PC-9 (cell line): ENCODE measurements at regions not wholly inside any gene's neighbourhood (a gene's known extent, or its start where the extent isn't known, plus 50 kb on each side); places are given as distances from the start of the nearest gene placed in this dataset.
"Not testable (repeated sequence)": the region's sequence is repeated elsewhere in the genome, so short reads cannot be mapped to it uniquely, and the experiment has no call there.

Experiments used
- BruUV-seq: library from RNA; stranded (reverse); fragments of 400-500 nt; replicated peaks from 2 replicates; lab custom pipeline; 2021; lab: Mats Ljungman, UMichigan
- CTCF ChIA-PET: fragments of 300-600 bp; sonication (Branson Sonifier 250); formaldehyde crosslinking; loops from one replicate; lab custom pipeline; 2022; ENCODE audit warnings: antibody characterized with exemption; lab: Charles Lee
- POLR2A ChIA-PET: fragments of 300-600 bp; sonication (Branson Sonifier 250); formaldehyde crosslinking; loops from one replicate; lab custom pipeline; 2022; ENCODE audit warnings: antibody characterized with exemption; ENCODE audit not compliant: unreplicated experiment; lab: Charles Lee
- DNase-seq, 2 experiments: peaks; one replicate each; pipeline versions ENCODE4 v3.0.0 to v3.0.0-alpha.2; 2015 to 2022; ENCODE audit warnings: mixed read lengths in 1 of 2
- H2AFZ ChIP-seq: fragments of 200-600 bp; sonication (generic); 2 replicates; pipeline ENCODE4 v1.8.1; 2017; ENCODE audit warnings: antibody characterized with exemption
- H3F3A ChIP-seq: fragments of 200-600 bp; sonication (generic); 2 replicates; pipeline ENCODE4 v1.8.1; 2017; ENCODE audit warnings: antibody characterized with exemption, mild to moderate bottlenecking, low read depth; ENCODE audit not compliant: insufficient read depth
- H3K27ac ChIP-seq: fragments of 200-600 bp; sonication (generic); 2 replicates; pipeline ENCODE4 v1.6.1; 2016; ENCODE audit warnings: mixed run types
- H3K27me3 ChIP-seq: fragments of 200-600 bp; sonication (generic); 2 replicates; pipeline ENCODE4 v1.6.1; 2016; ENCODE audit warnings: low read depth, mixed run types; ENCODE audit not compliant: insufficient read depth
- H3K36me3 ChIP-seq: fragments of 200-600 bp; sonication (generic); 2 replicates; pipeline ENCODE4 v1.6.1; 2016; ENCODE audit warnings: low read depth, mixed run types
- H3K4me1 ChIP-seq: fragments of 200-600 bp; sonication (generic); replicated peaks from 2 replicates; pipeline ENCODE4 v1.6.1; 2016; ENCODE audit warnings: mixed run types; ENCODE audit not compliant: insufficient read depth
- H3K4me2 ChIP-seq: fragments of 200-600 bp; sonication (generic); 2 replicates; pipeline ENCODE4 v1.6.1; 2017; ENCODE audit warnings: mixed run types
- H3K4me3 ChIP-seq: fragments of 200-600 bp; sonication (generic); 2 replicates; pipeline ENCODE4 v1.6.1; 2016; ENCODE audit warnings: mixed run types
- H3K79me2 ChIP-seq: fragments of 200-600 bp; sonication (generic); 2 replicates; pipeline ENCODE4 v1.6.1; 2017; ENCODE audit warnings: low read depth, mixed run types
- H3K9me2 ChIP-seq: fragments of 200-600 bp; sonication (generic); 2 replicates; pipeline ENCODE4 v1.8.1; 2017; ENCODE audit warnings: mild to moderate bottlenecking; ENCODE audit not compliant: insufficient read depth
- H3K9me3 ChIP-seq: fragments of 200-600 bp; sonication (generic); 2 replicates; pipeline ENCODE4 v1.8.1; 2016; ENCODE audit warnings: low read depth; ENCODE audit not compliant: insufficient read depth
- H4K20me1 ChIP-seq: fragments of 200-600 bp; sonication (generic); 2 replicates; pipeline ENCODE4 v1.8.1; 2017; ENCODE audit not compliant: insufficient read depth
- EZH2 ChIP-seq: fragments of 200-600 bp; sonication (generic); IDR thresholded peaks from 2 replicates; pipeline ENCODE4 v1.8.0; 2017; ENCODE audit warnings: antibody characterized with exemption, low read depth
- intact Hi-C: fragments of 100-400 bp; cut with micrococcal nuclease; formaldehyde crosslinking; loops from one replicate; pipeline ENCODE4 v1.10.0; 2022; ENCODE audit not compliant: unreplicated experiment
- TF ChIP-seq, protein P1 (sequence below): fragments of 200-600 bp; sonication (generic); conservative IDR thresholded peaks from 2 replicates; pipeline ENCODE4 v1.6.1; 2017; ENCODE audit warnings: mixed run types, antibody characterized with exemption, mild to moderate bottlenecking, moderate library complexity

- no peak for DNase-seq
- Histone ChIP-seq H3K4me3 (no peak overlapping the region), H4K20me1 (no peaks in the 10 kb centered on the region), H3K27ac (no peak overlapping the region), H3K4me2 (no peak overlapping the region), H3K36me3 (no peaks in the 10 kb centered on the region), H3K79me2 (no peaks in the 10 kb centered on the region), H3K27me3 (no peaks in the 10 kb centered on the region), H2AFZ (no peak overlapping the region), H3K9me3 (no peaks in the 10 kb centered on the region), H3K4me1 (no peaks in the 10 kb centered on the region), H3F3A (no peaks in the 10 kb centered on the region), H3K9me2 (no peaks in the 10 kb centered on the region)
- intact Hi-C loops = no loop called here
- ChIA-PET POLR2A (no interaction called here), CTCF (no interaction called here)
- no TSS peak for BruUV-seq
- TF ChIP-seq, protein P1, sequence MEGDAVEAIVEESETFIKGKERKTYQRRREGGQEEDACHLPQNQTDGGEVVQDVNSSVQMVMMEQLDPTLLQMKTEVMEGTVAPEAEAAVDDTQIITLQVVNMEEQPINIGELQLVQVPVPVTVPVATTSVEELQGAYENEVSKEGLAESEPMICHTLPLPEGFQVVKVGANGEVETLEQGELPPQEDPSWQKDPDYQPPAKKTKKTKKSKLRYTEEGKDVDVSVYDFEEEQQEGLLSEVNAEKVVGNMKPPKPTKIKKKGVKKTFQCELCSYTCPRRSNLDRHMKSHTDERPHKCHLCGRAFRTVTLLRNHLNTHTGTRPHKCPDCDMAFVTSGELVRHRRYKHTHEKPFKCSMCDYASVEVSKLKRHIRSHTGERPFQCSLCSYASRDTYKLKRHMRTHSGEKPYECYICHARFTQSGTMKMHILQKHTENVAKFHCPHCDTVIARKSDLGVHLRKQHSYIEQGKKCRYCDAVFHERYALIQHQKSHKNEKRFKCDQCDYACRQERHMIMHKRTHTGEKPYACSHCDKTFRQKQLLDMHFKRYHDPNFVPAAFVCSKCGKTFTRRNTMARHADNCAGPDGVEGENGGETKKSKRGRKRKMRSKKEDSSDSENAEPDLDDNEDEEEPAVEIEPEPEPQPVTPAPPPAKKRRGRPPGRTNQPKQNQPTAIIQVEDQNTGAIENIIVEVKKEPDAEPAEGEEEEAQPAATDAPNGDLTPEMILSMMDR = no peak
- no peak for TF ChIP-seq EZH2
Observed at GRCh38 chr13:87172166-87172835, 498.9 kb upstream of the SLITRK5 start.

GRCh38 chr13:87185138-87185537 is 486.0 kb upstream of the SLITRK5 start:
- H3K4me1 ChIP-seq, H3K79me2 ChIP-seq, POLR2A ChIA-PET, H2AFZ ChIP-seq, H3F3A ChIP-seq, H3K27me3 ChIP-seq, H3K9me2 ChIP-seq, H3K36me3 ChIP-seq, H3K4me3 ChIP-seq, H4K20me1 ChIP-seq, H3K27ac ChIP-seq, BruUV-seq, H3K4me2 ChIP-seq, H3K9me3 ChIP-seq, DNase-seq, intact Hi-C loops, CTCF ChIA-PET: not testable (repeated sequence)

DNA sequence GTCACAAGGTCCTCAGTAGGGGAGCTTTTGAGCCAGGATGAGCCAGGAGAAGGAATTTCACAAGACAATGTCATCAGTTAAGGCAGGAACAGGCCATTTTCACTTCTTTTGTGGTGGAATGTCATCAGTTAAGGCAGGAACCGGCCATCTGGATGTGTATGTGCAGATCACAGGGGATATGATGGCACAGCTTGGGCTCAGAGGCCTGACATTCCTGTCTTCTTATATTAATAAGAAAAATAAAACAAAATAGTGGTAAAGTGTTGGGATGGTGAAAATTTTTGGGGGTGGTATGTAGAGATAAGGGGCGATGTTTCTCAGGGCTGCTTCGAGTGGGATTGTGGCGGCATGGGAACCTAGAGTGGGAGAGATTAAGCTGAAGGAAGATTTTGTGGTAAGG is 484.5 kb upstream of the SLITRK5 start:
- intact Hi-C loops, H3K9me2 ChIP-seq, CTCF ChIA-PET, POLR2A ChIA-PET, BruUV-seq, H3K4me3 ChIP-seq, H3K79me2 ChIP-seq, H3K27ac ChIP-seq, H3K36me3 ChIP-seq, H3F3A ChIP-seq, H2AFZ ChIP-seq, H3K4me1 ChIP-seq, H3K9me3 ChIP-seq, H4K20me1 ChIP-seq, H3K4me2 ChIP-seq, DNase-seq, H3K27me3 ChIP-seq: not testable (repeated sequence)

GRCh38 chr13:87191485-87191884 is 479.7 kb upstream of the SLITRK5 start:
- H3K79me2 ChIP-seq, H3K9me3 ChIP-seq: not testable (repeated sequence)

More at GRCh38 chr13:87191485-87191884, 479.7 kb upstream of the SLITRK5 start:
- H3K27ac ChIP-seq, H2AFZ ChIP-seq, intact Hi-C loops, H3K4me3 ChIP-seq, H3K27me3 ChIP-seq, H3K4me2 ChIP-seq, H3K4me1 ChIP-seq, CTCF ChIA-PET, DNase-seq, H4K20me1 ChIP-seq, H3K36me3 ChIP-seq, POLR2A ChIA-PET, H3K9me2 ChIP-seq, H3F3A ChIP-seq, BruUV-seq: not testable (repeated sequence)
